Gastroesophageal sphincter (tissue), 3 donors: ENCODE measurements at regions not wholly inside any gene's neighbourhood (a gene's known extent, or its start where the extent isn't known, plus 50 kb on each side); places are given as distances from the start of the nearest gene placed in this dataset.

Source experiments
- POLR2A ChIP-seq, 2 donors: fragments of 450-650 bp; IDR thresholded peaks; one replicate each; pipeline ENCODE4 v1.6.1; 2017; ENCODE audit warnings: antibody characterized with exemption in 2 of 2, mild to moderate bottlenecking in 2 of 2, moderate library complexity in 1 of 2
- POLR2AphosphoS5 ChIP-seq: sonication (generic); formaldehyde crosslinking; IDR thresholded peaks from one replicate; pipeline ENCODE4 v1.6.1; 2017; ENCODE audit warnings: antibody characterized with exemption
- TF ChIP-seq, protein P1 (sequence below), 4 experiments: fragments of 200-600 bp in 2 of 4; fragments of 450-650 bp in 2 of 4; sonication (generic) in 1 of 4; IDR thresholded peaks; one replicate each; pipeline ENCODE4 v1.5.1; 2017 to 2019; ENCODE audit warnings: antibody characterized with exemption in 4 of 4, mild to moderate bottlenecking in 2 of 4, moderate library complexity in 2 of 4

GRCh38 chr10:21184984-21185383 lies 287.9 kb upstream of the NEBL start:
- TF ChIP-seq POLR2A (IDR thresholded peaks at IDR 0.05) (no peak), POLR2AphosphoS5 (no peak)
- TF ChIP-seq, protein P1, sequence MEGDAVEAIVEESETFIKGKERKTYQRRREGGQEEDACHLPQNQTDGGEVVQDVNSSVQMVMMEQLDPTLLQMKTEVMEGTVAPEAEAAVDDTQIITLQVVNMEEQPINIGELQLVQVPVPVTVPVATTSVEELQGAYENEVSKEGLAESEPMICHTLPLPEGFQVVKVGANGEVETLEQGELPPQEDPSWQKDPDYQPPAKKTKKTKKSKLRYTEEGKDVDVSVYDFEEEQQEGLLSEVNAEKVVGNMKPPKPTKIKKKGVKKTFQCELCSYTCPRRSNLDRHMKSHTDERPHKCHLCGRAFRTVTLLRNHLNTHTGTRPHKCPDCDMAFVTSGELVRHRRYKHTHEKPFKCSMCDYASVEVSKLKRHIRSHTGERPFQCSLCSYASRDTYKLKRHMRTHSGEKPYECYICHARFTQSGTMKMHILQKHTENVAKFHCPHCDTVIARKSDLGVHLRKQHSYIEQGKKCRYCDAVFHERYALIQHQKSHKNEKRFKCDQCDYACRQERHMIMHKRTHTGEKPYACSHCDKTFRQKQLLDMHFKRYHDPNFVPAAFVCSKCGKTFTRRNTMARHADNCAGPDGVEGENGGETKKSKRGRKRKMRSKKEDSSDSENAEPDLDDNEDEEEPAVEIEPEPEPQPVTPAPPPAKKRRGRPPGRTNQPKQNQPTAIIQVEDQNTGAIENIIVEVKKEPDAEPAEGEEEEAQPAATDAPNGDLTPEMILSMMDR (IDR thresholded peaks at IDR 0.05): no peak
